Neural crest cell (in vitro differentiated cells): ENCODE measurements at regions not wholly inside any gene's neighbourhood (a gene's known extent, or its start where the extent isn't known, plus 50 kb on each side); places are given as distances from the start of the nearest gene placed in this dataset.
"Not testable (repeated sequence)": the region's sequence is repeated elsewhere in the genome, so short reads cannot be mapped to it uniquely, and the experiment has no call there.

Experiments used
- DNase-seq: peaks from one replicate; pipeline ENCODE4 v3.0.0; 2021; ENCODE audit warnings: low read depth, mixed read lengths, low spot score
- H3K27ac Mint-ChIP-seq: one replicate; pipeline ENCODE4 v1.8.0; 2021; ENCODE audit warnings: mild to moderate bottlenecking, mixed read lengths; ENCODE audit not compliant: unreplicated experiment
- H3K27me3 Mint-ChIP-seq: 2 replicates; pipeline ENCODE4 v1.8.0; 2021; ENCODE audit warnings: low read depth, mild to moderate bottlenecking, mixed read lengths
- H3K36me3 Mint-ChIP-seq: 2 replicates; pipeline ENCODE4 v1.8.0; 2021; ENCODE audit warnings: low read depth, mild to moderate bottlenecking, mixed read lengths
- H3K4me1 Mint-ChIP-seq: 2 replicates; pipeline ENCODE4 v1.8.0; 2021; ENCODE audit warnings: mixed read lengths
- H3K4me3 Mint-ChIP-seq: one replicate; pipeline ENCODE4 v1.8.0; 2021; ENCODE audit warnings: mild to moderate bottlenecking, mixed read lengths
- H3K9me3 Mint-ChIP-seq: 2 replicates; pipeline ENCODE4 v1.8.0; 2021; ENCODE audit warnings: mixed read lengths
- TF ChIP-seq, protein P1 (sequence below): fragments of 200-600 bp; sonication (generic); conservative IDR thresholded peaks from 2 replicates; pipeline ENCODE4 v1.5.0; 2021; ENCODE audit warnings: antibody characterized with exemption, mild to moderate bottlenecking

DNA sequence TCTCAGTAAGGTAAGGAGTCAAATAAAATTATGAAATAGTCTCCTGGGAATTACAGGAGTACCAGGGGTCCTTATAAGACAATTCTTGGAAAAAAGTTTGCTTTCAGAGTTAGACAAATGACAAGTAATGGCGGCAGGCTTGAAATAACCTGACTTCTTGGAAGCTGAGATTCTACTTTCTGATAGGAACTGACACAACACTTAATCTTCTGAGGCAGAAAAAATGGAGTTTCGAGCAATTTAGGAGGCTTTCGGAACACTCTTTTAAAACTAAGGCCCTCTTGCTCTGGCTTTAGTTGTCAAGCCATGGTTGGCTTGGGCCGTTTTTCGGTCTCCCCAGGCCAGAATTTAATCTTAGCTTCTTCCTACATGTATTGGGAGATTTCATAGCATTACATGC is 260.0 kb downstream of the GATA3 start:
- H3K4me3 Mint-ChIP-seq = no peak overlapping the region
- H3K27me3 Mint-ChIP-seq = peaks cover 25% of the 10 kb centered on the region
- no peak for DNase-seq
- H3K36me3 Mint-ChIP-seq = no peaks in the 10 kb centered on the region
- H3K27ac Mint-ChIP-seq = no peak overlapping the region
- peaks cover 2% of the 10 kb centered on the region for H3K9me3 Mint-ChIP-seq
- H3K4me1 Mint-ChIP-seq = peaks cover 3% of the 10 kb centered on the region
- TF ChIP-seq, protein P1, sequence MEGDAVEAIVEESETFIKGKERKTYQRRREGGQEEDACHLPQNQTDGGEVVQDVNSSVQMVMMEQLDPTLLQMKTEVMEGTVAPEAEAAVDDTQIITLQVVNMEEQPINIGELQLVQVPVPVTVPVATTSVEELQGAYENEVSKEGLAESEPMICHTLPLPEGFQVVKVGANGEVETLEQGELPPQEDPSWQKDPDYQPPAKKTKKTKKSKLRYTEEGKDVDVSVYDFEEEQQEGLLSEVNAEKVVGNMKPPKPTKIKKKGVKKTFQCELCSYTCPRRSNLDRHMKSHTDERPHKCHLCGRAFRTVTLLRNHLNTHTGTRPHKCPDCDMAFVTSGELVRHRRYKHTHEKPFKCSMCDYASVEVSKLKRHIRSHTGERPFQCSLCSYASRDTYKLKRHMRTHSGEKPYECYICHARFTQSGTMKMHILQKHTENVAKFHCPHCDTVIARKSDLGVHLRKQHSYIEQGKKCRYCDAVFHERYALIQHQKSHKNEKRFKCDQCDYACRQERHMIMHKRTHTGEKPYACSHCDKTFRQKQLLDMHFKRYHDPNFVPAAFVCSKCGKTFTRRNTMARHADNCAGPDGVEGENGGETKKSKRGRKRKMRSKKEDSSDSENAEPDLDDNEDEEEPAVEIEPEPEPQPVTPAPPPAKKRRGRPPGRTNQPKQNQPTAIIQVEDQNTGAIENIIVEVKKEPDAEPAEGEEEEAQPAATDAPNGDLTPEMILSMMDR = no peak

- peaks cover 5% of the 10 kb centered on the region for H3K9me3 Mint-ChIP-seq
- H3K27me3 Mint-ChIP-seq = peaks cover 28% of the 10 kb centered on the region
- no peak for DNase-seq
- no peaks in the 10 kb centered on the region for H3K36me3 Mint-ChIP-seq
- TF ChIP-seq, protein P1 = no peak
- H3K4me3 Mint-ChIP-seq = no peak overlapping the region
- peaks cover 3% of the 10 kb centered on the region for H3K4me1 Mint-ChIP-seq
- no peak overlapping the region for H3K27ac Mint-ChIP-seq
These were observed 261.1 kb downstream of the GATA3 start for GRCh38 chr10:8315619-8316021.

DNA sequence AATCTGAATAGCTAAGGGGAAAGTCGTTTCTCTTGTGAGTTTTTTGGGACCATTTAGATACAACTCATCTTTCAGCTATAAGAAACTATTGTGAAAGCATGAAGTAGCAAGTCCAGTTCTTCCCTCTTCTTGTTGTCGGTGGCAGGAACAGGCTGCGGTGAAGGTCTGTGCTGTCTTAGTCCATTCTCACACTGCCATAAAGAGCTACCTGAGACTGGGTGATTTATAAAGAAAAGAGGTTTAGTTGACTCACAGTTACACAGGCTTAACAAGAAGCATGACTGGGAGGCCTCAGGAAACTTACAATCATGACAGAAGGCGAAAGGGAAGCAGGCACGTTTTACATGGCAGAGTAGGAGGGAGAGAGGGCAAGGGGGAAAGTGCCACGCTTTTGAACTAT is 261.8 kb downstream of the GATA3 start:
- DNase-seq = no peak
- no peaks in the 10 kb centered on the region for H3K36me3 Mint-ChIP-seq
- H3K4me1 Mint-ChIP-seq = peaks cover 3% of the 10 kb centered on the region
- H3K9me3 Mint-ChIP-seq = peaks cover 5% of the 10 kb centered on the region
- no peak overlapping the region for H3K4me3 Mint-ChIP-seq
- TF ChIP-seq, protein P1 = no peak
- H3K27me3 Mint-ChIP-seq = peaks cover 29% of the 10 kb centered on the region
- H3K27ac Mint-ChIP-seq = no peak overlapping the region

DNA sequence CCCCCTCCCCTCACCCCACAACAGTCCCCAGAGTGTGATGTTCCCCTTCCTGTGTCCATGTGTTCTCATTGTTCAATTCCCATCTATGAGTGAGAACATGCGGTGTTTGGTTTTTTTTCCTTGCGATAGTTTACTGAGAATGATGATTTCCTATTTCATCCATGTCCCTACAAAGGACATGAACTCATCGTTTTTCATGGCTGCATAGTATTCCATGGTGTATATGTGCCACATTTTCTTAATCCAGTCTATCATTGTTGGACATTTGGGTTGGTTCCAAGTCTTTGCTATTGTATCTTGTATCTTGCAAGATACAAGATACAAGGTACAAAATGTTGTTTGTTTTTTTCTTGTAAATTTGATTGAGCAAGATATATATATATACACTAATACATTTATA is 263.9 kb downstream of the GATA3 start:
- not testable (repeated sequence) for H3K9me3 Mint-ChIP-seq, DNase-seq, H3K4me1 Mint-ChIP-seq, H3K4me3 Mint-ChIP-seq, H3K27ac Mint-ChIP-seq, H3K36me3 Mint-ChIP-seq
- peaks cover 29% of the 10 kb centered on the region for H3K27me3 Mint-ChIP-seq

GRCh38 chr10:8318956-8319355 is 264.5 kb downstream of the GATA3 start:
- TF ChIP-seq, protein P1 = no peak
- Mint-ChIP-seq H3K4me3 (no peak overlapping the region), H3K36me3 (no peaks in the 10 kb centered on the region), H3K27ac (no peak overlapping the region), H3K4me1 (peaks cover 11% of the 10 kb centered on the region), H3K27me3 (peaks cover 33% of the 10 kb centered on the region), H3K9me3 (peaks cover 2% of the 10 kb centered on the region)
- no peak for DNase-seq

- TF ChIP-seq, protein P1 = peak; percentile 28
- DNase-seq = no peak
- H3K27me3 Mint-ChIP-seq = peaks cover 35% of the 10 kb centered on the region
- H3K27ac Mint-ChIP-seq = no peak overlapping the region
- H3K4me1 Mint-ChIP-seq = peaks cover 11% of the 10 kb centered on the region
- no peak overlapping the region for H3K4me3 Mint-ChIP-seq
- H3K36me3 Mint-ChIP-seq = no peaks in the 10 kb centered on the region
- peaks cover 2% of the 10 kb centered on the region for H3K9me3 Mint-ChIP-seq
These were observed 265.2 kb downstream of the GATA3 start for GRCh38 chr10:8319704-8320103.
